GM10266 (cell line): ENCODE measurements at regions not wholly inside any gene's neighbourhood (a gene's known extent, or its start where the extent isn't known, plus 50 kb on each side); places are given as distances from the start of the nearest gene placed in this dataset.
"Not testable (repeated sequence)": the region's sequence is repeated elsewhere in the genome, so short reads cannot be mapped to it uniquely, and the experiment has no call there.

Source experiments
- DNase-seq: peaks from one replicate; pipeline ENCODE4 v3.0.0; 2012; ENCODE audit errors: extremely low spot score
- TF ChIP-seq, protein P1 (sequence below): IDR thresholded peaks from 2 replicates; pipeline ENCODE4 v1.5.1; 2012; ENCODE audit warnings: mild to moderate bottlenecking, low read depth; ENCODE audit not compliant: control insufficient read depth, insufficient read depth; ENCODE audit errors: missing control alignments

DNA sequence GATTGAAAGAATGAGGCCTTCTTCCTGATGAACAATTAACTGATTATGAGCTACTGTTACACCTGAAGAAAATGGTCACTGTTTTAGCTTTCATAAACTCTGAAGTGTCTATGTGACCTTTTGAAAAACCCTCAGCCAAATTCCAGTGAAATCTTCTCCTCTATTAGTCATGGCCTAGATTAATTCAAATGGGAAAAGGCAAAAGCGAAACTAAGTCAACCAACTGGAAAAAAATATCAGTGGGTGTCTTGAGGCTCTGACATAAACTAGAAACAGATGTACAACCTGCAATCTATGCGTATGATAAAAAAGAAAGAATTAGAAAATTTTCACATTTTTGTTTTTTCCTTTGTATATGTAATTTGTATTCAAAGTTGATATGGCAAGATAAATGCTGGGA lies 169.4 kb upstream of the BANK1 start:
- no peak for DNase-seq

DNA sequence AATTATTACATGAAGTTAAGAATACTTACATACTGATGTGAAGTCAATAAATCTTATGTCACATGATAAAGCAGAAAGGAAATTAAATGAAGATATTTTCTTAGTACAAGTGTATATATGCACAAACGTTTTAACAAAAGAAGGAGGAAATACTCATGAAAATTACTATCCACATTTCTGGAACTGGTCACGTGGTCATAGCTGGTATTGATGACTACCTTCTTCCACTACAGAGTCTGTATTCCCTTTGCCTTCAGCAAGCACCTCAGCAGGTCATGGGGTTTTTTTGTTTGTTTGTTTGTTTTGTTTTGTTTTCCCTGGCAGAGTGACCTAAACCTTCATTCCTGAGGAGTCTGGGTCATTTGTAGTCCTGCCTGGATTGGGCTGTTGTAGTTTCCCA lies 174.9 kb upstream of the BANK1 start:
- no peak for DNase-seq
- TF ChIP-seq, protein P1, sequence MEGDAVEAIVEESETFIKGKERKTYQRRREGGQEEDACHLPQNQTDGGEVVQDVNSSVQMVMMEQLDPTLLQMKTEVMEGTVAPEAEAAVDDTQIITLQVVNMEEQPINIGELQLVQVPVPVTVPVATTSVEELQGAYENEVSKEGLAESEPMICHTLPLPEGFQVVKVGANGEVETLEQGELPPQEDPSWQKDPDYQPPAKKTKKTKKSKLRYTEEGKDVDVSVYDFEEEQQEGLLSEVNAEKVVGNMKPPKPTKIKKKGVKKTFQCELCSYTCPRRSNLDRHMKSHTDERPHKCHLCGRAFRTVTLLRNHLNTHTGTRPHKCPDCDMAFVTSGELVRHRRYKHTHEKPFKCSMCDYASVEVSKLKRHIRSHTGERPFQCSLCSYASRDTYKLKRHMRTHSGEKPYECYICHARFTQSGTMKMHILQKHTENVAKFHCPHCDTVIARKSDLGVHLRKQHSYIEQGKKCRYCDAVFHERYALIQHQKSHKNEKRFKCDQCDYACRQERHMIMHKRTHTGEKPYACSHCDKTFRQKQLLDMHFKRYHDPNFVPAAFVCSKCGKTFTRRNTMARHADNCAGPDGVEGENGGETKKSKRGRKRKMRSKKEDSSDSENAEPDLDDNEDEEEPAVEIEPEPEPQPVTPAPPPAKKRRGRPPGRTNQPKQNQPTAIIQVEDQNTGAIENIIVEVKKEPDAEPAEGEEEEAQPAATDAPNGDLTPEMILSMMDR = no peak

More for the DNA sequence above, 169.4 kb upstream of the BANK1 start:
- TF ChIP-seq, protein P1 = no peak

DNA sequence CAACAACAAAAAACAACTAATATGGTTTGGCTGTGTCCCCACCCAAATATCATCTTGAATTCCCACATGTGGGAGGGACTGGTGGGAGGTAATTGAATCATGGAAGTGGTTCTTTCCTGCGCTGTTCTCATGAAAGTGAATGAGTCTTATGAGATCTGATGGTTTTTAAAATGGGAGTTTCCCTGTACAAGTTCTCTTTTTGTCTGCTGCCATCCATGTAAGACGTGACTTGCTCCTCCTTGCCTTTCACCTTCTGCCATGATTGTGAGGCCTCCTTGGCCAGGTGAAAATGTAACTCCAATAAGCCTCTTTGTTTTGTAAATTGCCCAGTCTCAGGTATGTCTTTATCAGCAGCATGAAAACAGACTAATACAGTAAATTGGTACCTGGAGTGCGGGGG lies 183.5 kb upstream of the BANK1 start:
- DNase-seq = not testable (repeated sequence)

DNA sequence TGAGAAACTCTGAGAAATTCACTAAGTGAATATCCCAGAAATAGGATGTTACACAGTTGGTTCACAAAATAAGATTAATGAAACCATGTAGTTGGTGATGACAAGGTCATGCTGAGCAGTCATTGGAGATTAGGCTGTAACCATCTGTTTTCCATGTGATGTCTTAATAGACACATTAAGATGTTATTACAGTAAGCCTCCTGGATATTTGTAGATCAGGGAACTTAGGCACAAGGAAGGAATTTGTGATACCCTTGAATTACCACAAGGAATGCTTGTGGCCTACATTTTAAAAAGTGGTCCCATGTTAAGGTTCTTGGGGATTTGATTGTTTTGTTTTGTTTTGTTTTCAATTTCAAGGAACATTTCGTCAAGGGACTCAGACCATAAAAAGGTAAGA lies 185.6 kb upstream of the BANK1 start:
- TF ChIP-seq, protein P1 = no peak
- DNase-seq = no peak

DNA sequence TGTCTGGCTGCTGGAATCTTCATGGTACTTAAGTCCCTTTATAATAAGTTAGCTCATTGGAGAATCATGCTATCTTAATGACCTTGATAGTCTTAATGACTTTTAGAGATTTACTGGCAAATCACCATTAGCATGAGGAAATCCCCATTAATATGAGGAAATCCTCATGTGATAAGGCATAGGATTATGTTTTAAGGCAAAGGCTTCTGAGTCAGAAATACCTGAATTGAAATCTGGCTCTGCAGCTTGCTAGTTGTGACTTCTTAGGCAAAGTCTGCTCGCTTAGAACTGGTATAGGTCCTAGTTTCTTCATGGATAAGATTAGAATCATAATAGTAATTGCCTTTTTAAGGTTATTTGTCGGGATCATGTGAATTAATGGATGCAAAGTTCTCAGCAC lies 190.2 kb upstream of the BANK1 start:
- no peak for DNase-seq
- TF ChIP-seq, protein P1 = no peak

DNA sequence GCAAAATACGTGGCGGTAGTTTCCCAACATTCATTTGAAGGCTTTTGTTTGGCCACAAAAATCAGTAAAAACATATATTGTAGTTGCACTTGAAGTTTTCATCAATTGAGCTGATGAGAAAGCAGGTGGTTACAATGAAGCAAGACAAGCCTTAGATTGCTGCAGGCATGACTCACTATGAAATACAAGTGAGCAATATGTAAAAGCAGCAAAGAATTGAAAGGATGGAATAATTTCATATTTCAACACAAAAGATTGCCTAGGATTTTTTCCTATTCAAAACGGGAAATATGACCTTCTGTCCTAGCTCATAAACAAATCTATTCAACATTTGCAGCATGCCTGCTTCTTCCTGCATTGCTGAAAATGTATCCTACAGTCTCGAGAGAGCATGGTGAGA lies 190.9 kb upstream of the BANK1 start:
- TF ChIP-seq, protein P1 = no peak
- no peak for DNase-seq

DNA sequence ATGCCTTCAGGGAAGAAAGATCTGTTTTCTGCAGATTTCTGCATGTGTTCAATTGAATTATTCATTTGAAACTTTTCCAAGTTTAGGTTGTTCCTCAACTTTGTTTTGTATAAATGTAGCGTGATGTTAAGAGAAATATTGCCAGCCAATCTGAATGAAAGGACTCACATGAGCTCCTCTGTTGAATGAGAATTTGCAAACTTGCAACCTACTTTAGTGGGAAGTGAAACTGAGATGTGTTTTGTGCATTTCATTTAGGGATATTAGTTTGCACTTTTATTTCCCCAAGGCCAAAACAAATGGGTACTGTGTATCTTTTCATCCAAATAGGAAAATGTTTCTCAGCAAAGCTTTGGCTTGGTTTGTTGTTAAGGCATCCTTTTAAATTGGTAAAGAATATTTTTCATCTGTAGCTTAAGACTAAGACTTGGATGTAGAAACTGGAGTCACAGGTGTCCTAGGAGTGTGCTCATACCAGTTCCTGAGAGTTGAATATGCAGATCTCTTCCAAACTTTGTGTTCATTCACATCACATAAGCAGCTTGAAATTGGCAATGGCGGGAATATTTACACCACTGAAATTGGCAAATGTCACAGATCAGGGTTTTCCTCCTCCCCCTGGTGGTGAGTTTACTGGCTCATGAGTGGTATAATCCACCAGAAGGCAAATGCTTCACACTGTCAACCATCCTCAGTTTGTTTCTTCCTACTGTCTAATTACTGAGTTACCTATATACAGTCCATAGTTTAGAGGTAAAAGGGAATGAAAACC lies 193.6 kb upstream of the BANK1 start:
- TF ChIP-seq, protein P1 = peak; percentile 35
- peak; percentile 6 for DNase-seq

- TF ChIP-seq, protein P1 = no peak
- DNase-seq = no peak
Observed at GRCh38 chr4:101594588-101594987, 195.9 kb upstream of the BANK1 start.
